ENCODE measurements at regions not wholly inside any gene's neighbourhood (a gene's known extent, or its start where the extent isn't known, plus 50 kb on each side); places are given as distances from the start of the nearest gene placed in this dataset.

- no TSS peak for BruUV-seq (replicated peaks)
- intact Hi-C loops (cut with micrococcal nuclease) = no loop called here
- no peaks in the 10 kb centered on the region for H3K9me1 ChIP-seq (replicated peaks; ENCODE audit: control insufficient read depth, extremely low read depth, insufficient read depth, low read length)
Observed at GRCh38 chr7:13386741-13387140, 602.7 kb downstream of the ETV1 start.

More at GRCh38 chr7:13386741-13387140, 602.7 kb downstream of the ETV1 start:
- H3K4me3 ChIP-seq (replicated peaks in 1 of 3; ENCODE audit: insufficient read depth in 1 of 3, low read depth in 1 of 3, low read length in 3 of 3) = no peak overlapping the region
- H4K20me1 ChIP-seq (replicated peaks; ENCODE audit: control insufficient read depth, extremely low read depth, insufficient read depth, low read length) = no peaks in the 10 kb centered on the region
- TF ChIP-seq, protein P1, sequence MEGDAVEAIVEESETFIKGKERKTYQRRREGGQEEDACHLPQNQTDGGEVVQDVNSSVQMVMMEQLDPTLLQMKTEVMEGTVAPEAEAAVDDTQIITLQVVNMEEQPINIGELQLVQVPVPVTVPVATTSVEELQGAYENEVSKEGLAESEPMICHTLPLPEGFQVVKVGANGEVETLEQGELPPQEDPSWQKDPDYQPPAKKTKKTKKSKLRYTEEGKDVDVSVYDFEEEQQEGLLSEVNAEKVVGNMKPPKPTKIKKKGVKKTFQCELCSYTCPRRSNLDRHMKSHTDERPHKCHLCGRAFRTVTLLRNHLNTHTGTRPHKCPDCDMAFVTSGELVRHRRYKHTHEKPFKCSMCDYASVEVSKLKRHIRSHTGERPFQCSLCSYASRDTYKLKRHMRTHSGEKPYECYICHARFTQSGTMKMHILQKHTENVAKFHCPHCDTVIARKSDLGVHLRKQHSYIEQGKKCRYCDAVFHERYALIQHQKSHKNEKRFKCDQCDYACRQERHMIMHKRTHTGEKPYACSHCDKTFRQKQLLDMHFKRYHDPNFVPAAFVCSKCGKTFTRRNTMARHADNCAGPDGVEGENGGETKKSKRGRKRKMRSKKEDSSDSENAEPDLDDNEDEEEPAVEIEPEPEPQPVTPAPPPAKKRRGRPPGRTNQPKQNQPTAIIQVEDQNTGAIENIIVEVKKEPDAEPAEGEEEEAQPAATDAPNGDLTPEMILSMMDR (IDR thresholded peaks at IDR 0.05; ENCODE audit: extremely low read depth in 1 of 2, insufficient read depth in 1 of 2, low read depth in 1 of 2, low read length in 2 of 2) = no peak
- TF ChIP-seq MYC (IDR thresholded peaks at IDR 0.05; ENCODE audit: low read depth, low read length) (no peak), GATA2 (IDR thresholded peaks at IDR 0.05; ENCODE audit: insufficient read depth, insufficient read length, low read depth, low read length) (no peak), POLR2A (IDR thresholded peaks at IDR 0.05; ENCODE audit: low read depth, low read length) (no peak), MAX (IDR thresholded peaks at IDR 0.05; ENCODE audit: insufficient read depth, insufficient read length) (no peak), EZH2 (IDR thresholded peaks at IDR 0.05; ENCODE audit: borderline replicate concordance, low read depth, low read length, severe bottlenecking) (no peak), POLR2AphosphoS5 (IDR thresholded peaks at IDR 0.05; ENCODE audit: insufficient read depth, low read depth, low read length) (no peak), JUN (IDR thresholded peaks at IDR 0.05; ENCODE audit: borderline replicate concordance, insufficient read depth, insufficient read length, low read depth) (no peak), FOS (IDR thresholded peaks at IDR 0.05; ENCODE audit: borderline replicate concordance, insufficient read depth, low read length) (no peak)
- H2AFZ ChIP-seq (ENCODE audit: low read depth, low read length) = no peak overlapping the region
- CTCF ChIA-PET = no interaction called here
- no peaks in the 10 kb centered on the region for H3K27me3 ChIP-seq (ENCODE audit: control insufficient read depth in 2 of 2, insufficient read depth in 2 of 2, low read length in 2 of 2)
- no peaks in the 10 kb centered on the region for H3K36me3 ChIP-seq (ENCODE audit: control insufficient read depth in 2 of 2, extremely low read depth in 1 of 2, insufficient read depth in 2 of 2, low read length in 2 of 2)
- H3K27ac ChIP-seq (ENCODE audit: insufficient read depth, low read depth, low read length) = no peak overlapping the region
- no peaks in the 10 kb centered on the region for H3K9me3 ChIP-seq (replicated peaks; ENCODE audit: control insufficient read depth, insufficient read depth, low read length)
- dilution Hi-C loops (cut with MboI; ENCODE audit: extremely low pct_ligation_motif_present, low sequenced_read_pairs) = no loop called here
- POLR2A ChIA-PET = no interaction called here
- H3K4me2 ChIP-seq (ENCODE audit: insufficient read depth, low read length) = no peak overlapping the region
- DNase-seq (ENCODE audit: low read depth, low spot score) = no peak
- no peaks in the 10 kb centered on the region for H3K79me2 ChIP-seq (ENCODE audit: control insufficient read depth, insufficient read depth, low read length)
- H3K9ac ChIP-seq (replicated peaks; ENCODE audit: extremely low read depth, insufficient read depth, low read length) = no peak overlapping the region
- no peak for FAIRE-seq
- H3K4me1 ChIP-seq (ENCODE audit: control insufficient read depth, extremely low read depth, insufficient read depth, low read length) = no peaks in the 10 kb centered on the region

All from endothelial cell of umbilical vein (primary cell).